H9 (cell line): ENCODE measurements at regions not wholly inside any gene's neighbourhood (a gene's known extent, or its start where the extent isn't known, plus 50 kb on each side); places are given as distances from the start of the nearest gene placed in this dataset.

Experiments used
- DNase-seq: peaks from one replicate; pipeline ENCODE4 v3.0.0-alpha.2; 2017
- H2AFZ ChIP-seq: one replicate; pipeline ENCODE4 v1.6.1; 2013; ENCODE audit warnings: mild to moderate bottlenecking, low read length, control low read depth, moderate library complexity
- H2AK5ac ChIP-seq: 2 replicates; pipeline ENCODE4 v1.6.1; 2013; ENCODE audit warnings: low read length, control low read depth, mixed read lengths; ENCODE audit not compliant: insufficient read length
- H2BK120ac ChIP-seq: one replicate; pipeline ENCODE4 v1.6.1; 2013; ENCODE audit warnings: low read depth, mild to moderate bottlenecking, low read length, control low read depth, inconsistent platforms; ENCODE audit not compliant: poor library complexity, severe bottlenecking
- H2BK12ac ChIP-seq: 2 replicates; pipeline ENCODE4 v1.6.1; 2013; ENCODE audit warnings: low read length, control low read depth, mixed read lengths, low read depth; ENCODE audit not compliant: insufficient read length
- H2BK15ac ChIP-seq: 2 replicates; pipeline ENCODE4 v1.6.1; 2013; ENCODE audit warnings: low read depth, low read length, control low read depth
- H2BK20ac ChIP-seq: one replicate; pipeline ENCODE4 v1.6.1; 2013; ENCODE audit warnings: low read depth, mild to moderate bottlenecking, low read length, control low read depth, inconsistent platforms; ENCODE audit not compliant: poor library complexity, severe bottlenecking
- H2BK5ac ChIP-seq: 2 replicates; pipeline ENCODE4 v1.6.1; 2013; ENCODE audit warnings: low read length, control low read depth, mixed read lengths; ENCODE audit not compliant: insufficient read length
- H3K14ac ChIP-seq: 2 replicates; pipeline ENCODE4 v1.6.1; 2013; ENCODE audit warnings: low read length, control low read depth; ENCODE audit not compliant: insufficient read depth
- H3K18ac ChIP-seq: 2 replicates; pipeline ENCODE4 v1.6.1; 2013; ENCODE audit warnings: low read depth, mild to moderate bottlenecking, mixed read lengths, low read length, control low read depth; ENCODE audit not compliant: insufficient read length
- H3K23ac ChIP-seq: 2 replicates; pipeline ENCODE4 v1.6.1; 2013; ENCODE audit warnings: low read length, control low read depth, mixed read lengths, low read depth; ENCODE audit not compliant: insufficient read length
- H3K23me2 ChIP-seq: 2 replicates; pipeline ENCODE4 v1.6.1; 2013; ENCODE audit warnings: low read depth, mild to moderate bottlenecking, mixed read lengths, low read length, control low read depth; ENCODE audit not compliant: insufficient read length, poor library complexity, severe bottlenecking
- H3K27ac ChIP-seq: 2 replicates; pipeline ENCODE4 v1.5.1; 2013; ENCODE audit warnings: low read length, control low read depth, mixed read lengths, low read depth; ENCODE audit not compliant: insufficient read length
- H3K27me3 ChIP-seq: 2 replicates; pipeline ENCODE4 v1.6.1; 2013; ENCODE audit warnings: low read length, control low read depth, inconsistent platforms; ENCODE audit not compliant: insufficient read depth
- H3K4ac ChIP-seq: 2 replicates; pipeline ENCODE4 v1.6.1; 2013; ENCODE audit warnings: low read depth, mild to moderate bottlenecking, control low read depth, inconsistent platforms, low read length, moderate library complexity
- H3K4me1 ChIP-seq: 2 replicates; pipeline ENCODE4 v1.6.1; 2013; ENCODE audit warnings: low read length, control low read depth, inconsistent platforms; ENCODE audit not compliant: insufficient read depth
- H3K4me2 ChIP-seq: 2 replicates; pipeline ENCODE4 v1.6.1; 2013; ENCODE audit warnings: low read length, control low read depth, mixed read lengths; ENCODE audit not compliant: insufficient read length, insufficient read depth
- H3K56ac ChIP-seq: 2 replicates; pipeline ENCODE4 v1.6.1; 2013; ENCODE audit warnings: low read depth, mild to moderate bottlenecking, mixed read lengths, low read length, control low read depth; ENCODE audit not compliant: insufficient read length
- H3K79me1 ChIP-seq: 2 replicates; pipeline ENCODE4 v1.6.1; 2013; ENCODE audit warnings: low read depth, mild to moderate bottlenecking, moderate library complexity, low read length, control low read depth, inconsistent platforms; ENCODE audit not compliant: insufficient read depth, poor library complexity, severe bottlenecking
- H3K79me2 ChIP-seq: 2 replicates; pipeline ENCODE4 v1.6.1; 2013; ENCODE audit warnings: low read length, control low read depth, inconsistent platforms; ENCODE audit not compliant: insufficient read depth
- H3K9ac ChIP-seq: 2 replicates; pipeline ENCODE4 v1.6.1; 2013; ENCODE audit warnings: low read length, control low read depth, mixed read lengths; ENCODE audit not compliant: insufficient read length; ENCODE audit errors: extremely low read depth
- H3K9me3 ChIP-seq: one replicate; pipeline ENCODE4 v1.6.1; 2013; ENCODE audit warnings: low read depth, low read length, inconsistent platforms; ENCODE audit not compliant: control insufficient read depth
- H3T11ph ChIP-seq: one replicate; pipeline ENCODE4 v1.6.1; 2013; ENCODE audit warnings: mild to moderate bottlenecking, low read length, control low read depth, inconsistent platforms
- H4K20me1 ChIP-seq: one replicate; pipeline ENCODE4 v1.6.1; 2013; ENCODE audit not compliant: control insufficient read depth, insufficient read length, insufficient read depth
- H4K5ac ChIP-seq: 2 replicates; pipeline ENCODE4 v1.6.1; 2013; ENCODE audit warnings: low read depth, mild to moderate bottlenecking, mixed read lengths, low read length, control low read depth; ENCODE audit not compliant: insufficient read length
- H4K8ac ChIP-seq: replicated peaks from 2 replicates; pipeline ENCODE4 v1.6.1; 2013; ENCODE audit warnings: low read length, control low read depth, mixed read lengths, low read depth; ENCODE audit not compliant: insufficient read length
- H4K91ac ChIP-seq: 2 replicates; pipeline ENCODE4 v1.6.1; 2013; ENCODE audit warnings: low read depth, mild to moderate bottlenecking, moderate library complexity, mixed read lengths, low read length, control low read depth; ENCODE audit not compliant: insufficient read length
- H3K27ac Mint-ChIP-seq, 3 experiments: 2 replicates in 2 of 3; 3 replicates in 1 of 3; pipeline ENCODE4 v1.8.0; 2020 to 2021; ENCODE audit warnings: mixed read lengths in 3 of 3, mild to moderate bottlenecking in 1 of 3, moderate library complexity in 1 of 3
- H3K27me3 Mint-ChIP-seq: 2 replicates; pipeline ENCODE4 v1.8.0; 2021; ENCODE audit warnings: low read depth, mild to moderate bottlenecking, moderate library complexity, mixed read lengths
- H3K36me3 Mint-ChIP-seq, 3 experiments: 2 replicates in 2 of 3; 3 replicates in 1 of 3; pipeline ENCODE4 v1.8.0; 2020 to 2021; ENCODE audit warnings: low read depth in 3 of 3, mixed read lengths in 3 of 3; ENCODE audit not compliant: insufficient read depth in 1 of 3
- H3K4me1 Mint-ChIP-seq, 2 experiments: 2 replicates each; pipeline ENCODE4 v1.8.0; 2020; ENCODE audit warnings: mixed read lengths in 2 of 2
- H3K4me3 Mint-ChIP-seq, 2 experiments: 2 replicates in 1 of 2; 3 replicates in 1 of 2; pipeline ENCODE4 v1.8.0; 2020 to 2021; ENCODE audit warnings: mild to moderate bottlenecking in 2 of 2, mixed read lengths in 2 of 2, moderate library complexity in 1 of 2
- H3K9me3 Mint-ChIP-seq, 2 experiments: 2 replicates in 1 of 2; 3 replicates in 1 of 2; pipeline ENCODE4 v1.8.0; 2020; ENCODE audit warnings: mild to moderate bottlenecking in 2 of 2, mixed read lengths in 2 of 2, moderate library complexity in 1 of 2
- WGBS: extraction: QIAGEN DNeasy Blood & Tissue Kit; methylation state at CpG from one replicate; pipeline ENCODE4 v1.1.7; 2013; ENCODE audit warnings: missing lambda C conversion rate, low lambda C conversion rate, mixed read lengths; ENCODE audit not compliant: insufficient read length; ENCODE audit errors: extremely low coverage; 5-methylcytosine and 5-hydroxymethylcytosine counted together
- TF ChIP-seq, protein P1 (sequence below): fragments of 200-600 bp; sonication (generic); conservative IDR thresholded peaks from 3 replicates; pipeline ENCODE4 v1.8.0; 2021; ENCODE audit warnings: antibody characterized with exemption, mild to moderate bottlenecking

DNA sequence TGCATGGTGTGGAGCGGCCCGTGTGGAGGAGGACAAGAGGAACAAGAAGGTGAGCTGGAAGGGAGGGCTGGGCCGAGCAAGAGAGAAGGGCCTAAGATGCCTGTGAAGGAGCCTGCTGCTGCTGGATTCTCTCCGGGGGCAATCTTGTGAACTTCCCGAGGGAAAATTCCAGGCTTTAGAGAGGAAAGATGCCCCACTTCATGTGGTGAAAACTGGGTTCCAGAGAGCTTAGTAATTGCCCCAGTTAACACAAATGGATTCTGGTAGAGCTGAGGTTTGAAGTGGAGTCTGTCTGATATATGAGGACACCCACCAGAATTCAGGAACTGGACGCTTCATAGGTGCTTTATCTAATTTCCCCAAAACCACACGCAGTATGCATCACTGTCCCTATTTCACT lies 114.1 kb upstream of the ZMIZ1 start:
- Histone ChIP-seq H4K91ac (no peak overlapping the region), H3K9ac (no peak overlapping the region), H3K23me2 (no peaks in the 10 kb centered on the region), H3K14ac (no peak overlapping the region), H3K23ac (no peak overlapping the region), H2BK15ac (no peak overlapping the region), H2BK120ac (no peak overlapping the region), H2AK5ac (no peak overlapping the region), H3K4me2 (no peak overlapping the region), H3K4me1 (no peaks in the 10 kb centered on the region), H3T11ph (no peak overlapping the region), H4K5ac (no peak overlapping the region), H3K18ac (no peak overlapping the region), H2BK5ac (no peak overlapping the region), H3K56ac (no peak overlapping the region), H4K20me1 (no peaks in the 10 kb centered on the region), H3K27ac (no peak overlapping the region), H3K4ac (no peak overlapping the region), H2BK12ac (no peak overlapping the region), H3K9me3 (no peaks in the 10 kb centered on the region), H2AFZ (no peak overlapping the region), H2BK20ac (no peak overlapping the region), H3K27me3 (no peaks in the 10 kb centered on the region), H3K79me1 (no peaks in the 10 kb centered on the region), H3K79me2 (no peaks in the 10 kb centered on the region), H4K8ac (no peak overlapping the region)
- H3K4me3 Mint-ChIP-seq = no peak overlapping the region
- no peaks in the 10 kb centered on the region; a peak in 1 of 5 replicates for H3K9me3 Mint-ChIP-seq
- peak overlapping the region in 1 of 3 experiments; percentile 54; a peak in 1 of 7 replicates for H3K27ac Mint-ChIP-seq
- H3K27me3 Mint-ChIP-seq = peaks cover 16% of the 10 kb centered on the region
- no peaks in the 10 kb centered on the region; a peak in 1 of 7 replicates for H3K36me3 Mint-ChIP-seq
- peaks cover 6 to 8% of the 10 kb centered on the region in 2 experiments for H3K4me1 Mint-ChIP-seq
- TF ChIP-seq, protein P1, sequence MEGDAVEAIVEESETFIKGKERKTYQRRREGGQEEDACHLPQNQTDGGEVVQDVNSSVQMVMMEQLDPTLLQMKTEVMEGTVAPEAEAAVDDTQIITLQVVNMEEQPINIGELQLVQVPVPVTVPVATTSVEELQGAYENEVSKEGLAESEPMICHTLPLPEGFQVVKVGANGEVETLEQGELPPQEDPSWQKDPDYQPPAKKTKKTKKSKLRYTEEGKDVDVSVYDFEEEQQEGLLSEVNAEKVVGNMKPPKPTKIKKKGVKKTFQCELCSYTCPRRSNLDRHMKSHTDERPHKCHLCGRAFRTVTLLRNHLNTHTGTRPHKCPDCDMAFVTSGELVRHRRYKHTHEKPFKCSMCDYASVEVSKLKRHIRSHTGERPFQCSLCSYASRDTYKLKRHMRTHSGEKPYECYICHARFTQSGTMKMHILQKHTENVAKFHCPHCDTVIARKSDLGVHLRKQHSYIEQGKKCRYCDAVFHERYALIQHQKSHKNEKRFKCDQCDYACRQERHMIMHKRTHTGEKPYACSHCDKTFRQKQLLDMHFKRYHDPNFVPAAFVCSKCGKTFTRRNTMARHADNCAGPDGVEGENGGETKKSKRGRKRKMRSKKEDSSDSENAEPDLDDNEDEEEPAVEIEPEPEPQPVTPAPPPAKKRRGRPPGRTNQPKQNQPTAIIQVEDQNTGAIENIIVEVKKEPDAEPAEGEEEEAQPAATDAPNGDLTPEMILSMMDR = no peak
- DNase-seq = no peak
- WGBS = no CpG with 5 or more reads among the region's 7 CpGs
